K562 (cell line): ENCODE measurements at regions not wholly inside any gene's neighbourhood (a gene's known extent, or its start where the extent isn't known, plus 50 kb on each side); places are given as distances from the start of the nearest gene placed in this dataset.

Experiments used
- ATAC-seq: fragments of 200-7000 bp; cut with Tn5 transposase; 3 replicates; pipeline ENCODE4 v1.9.1; 2020; ENCODE audit warnings: moderate library complexity
- BruUV-seq: library from RNA; stranded (reverse); fragments of 400-500 nt; replicated peaks from 2 replicates; lab custom pipeline; 2021; lab: Mats Ljungman, UMichigan
- CTCF ChIA-PET: fragments of 300-600 bp; formaldehyde crosslinking; extraction: SDS; loops from one replicate; lab custom pipeline; 2021; ENCODE audit warnings: low intra/inter-chr PET ratio; lab: Yijun Ruan, JAX
- POLR2A ChIA-PET: fragments of 300-600, 350-650 bp; sonication (Branson Sonifier 250); formaldehyde crosslinking; extraction: SDS; loops from one replicate; lab custom pipeline; 2021; ENCODE audit warnings: antibody characterized with exemption, inconsistent platforms; lab: Yijun Ruan, JAX
- DNase-seq, 4 experiments: peaks; one replicate each; pipeline versions ENCODE4 v3.0.0 to v3.0.0-alpha.2; 2011 to 2018; ENCODE audit warnings: low spot score in 3 of 4, mixed read lengths in 3 of 4; ENCODE audit errors: extremely low read depth in 1 of 4
- FAIRE-seq: peaks from 2 replicates; lab custom pipeline; 2011; peaks lifted over from hg19 to GRCh38; lab: Jason Lieb, UNC
- H2AFZ ChIP-seq: 2 replicates; pipeline ENCODE4 v1.6.0; 2011; ENCODE audit warnings: low read depth, low read length, control low read depth, inconsistent platforms
- H3K27ac ChIP-seq: fragments of 200-600 bp; 3 replicates; pipeline ENCODE4 v1.8.0; 2011; ENCODE audit warnings: low read depth, mild to moderate bottlenecking, control low read depth, inconsistent platforms, low read length, moderate library complexity, mixed read lengths; ENCODE audit errors: extremely low read depth
- H3K27me3 ChIP-seq, 2 experiments: fragments of 300-600 bp in 1 of 2; 2 replicates in 1 of 2; 3 replicates in 1 of 2; pipeline versions ENCODE4 v1.6.0 to v1.8.0; 2011; ENCODE audit warnings: inconsistent platforms in 2 of 2, low read length in 2 of 2, mild to moderate bottlenecking in 1 of 2, mixed read lengths in 1 of 2, moderate library complexity in 1 of 2; ENCODE audit not compliant: control insufficient read depth in 2 of 2, insufficient read depth in 2 of 2
- H3K36me3 ChIP-seq: fragments of 300-600 bp; 3 replicates; pipeline ENCODE4 v1.8.0; 2011; ENCODE audit warnings: mild to moderate bottlenecking, low read length, inconsistent platforms; ENCODE audit not compliant: control insufficient read depth, insufficient read depth
- H3K4me1 ChIP-seq, 2 experiments: fragments of 200-600 bp in 1 of 2; replicated peaks in 1 of 2; 2 replicates in 1 of 2; 3 replicates in 1 of 2; pipeline versions ENCODE4 v1.5.1 to v1.8.0; 2011; ENCODE audit warnings: inconsistent platforms in 2 of 2, low read length in 2 of 2, mild to moderate bottlenecking in 1 of 2, mixed read lengths in 1 of 2, moderate library complexity in 1 of 2; ENCODE audit not compliant: control insufficient read depth in 2 of 2, insufficient read depth in 2 of 2
- H3K4me2 ChIP-seq: 2 replicates; pipeline ENCODE4 v1.6.1; 2011; ENCODE audit warnings: low read length, control low read depth, inconsistent platforms, mixed read lengths; ENCODE audit not compliant: insufficient read depth
- H3K4me3 ChIP-seq: fragments of 200-600 bp; sonication (generic), shearing (Covaris generic); 2 replicates; pipeline ENCODE4 v1.5.1; 2016; ENCODE audit warnings: control low read depth, inconsistent platforms
- H3K79me2 ChIP-seq: fragments of 200-600 bp; 3 replicates; pipeline ENCODE4 v1.8.0; 2011; ENCODE audit warnings: low read length, inconsistent platforms; ENCODE audit not compliant: control insufficient read depth, insufficient read depth
- H3K9ac ChIP-seq, 2 experiments: 2 replicates each; pipeline versions ENCODE4 v1.6.0 to v1.6.1; 2011; ENCODE audit warnings: low read depth in 2 of 2, low read length in 2 of 2, control low read depth in 1 of 2, inconsistent platforms in 1 of 2, mild to moderate bottlenecking in 1 of 2, mixed read lengths in 1 of 2; ENCODE audit not compliant: insufficient read depth in 1 of 2
- H3K9me1 ChIP-seq: one replicate; pipeline ENCODE4 v1.6.0; 2011; ENCODE audit warnings: inconsistent platforms, mild to moderate bottlenecking, low read length, moderate library complexity; ENCODE audit not compliant: control insufficient read depth, insufficient read depth
- H3K9me3 ChIP-seq: replicated peaks from 2 replicates; pipeline ENCODE4 v1.5.1; 2011; ENCODE audit warnings: low read depth, low read length, inconsistent platforms; ENCODE audit not compliant: control insufficient read depth, insufficient read depth
- H4K20me1 ChIP-seq: replicated peaks from 2 replicates; pipeline ENCODE4 v1.6.1; 2011; ENCODE audit warnings: low read length, inconsistent platforms, mixed read lengths; ENCODE audit not compliant: control insufficient read depth, insufficient read depth
- BMI1 ChIP-seq: fragments of 150-350 bp; IDR thresholded peaks from 2 replicates; pipeline ENCODE4 v1.6.1; 2014; ENCODE audit warnings: low read length
- EHMT2 ChIP-seq: fragments of 450-650 bp; IDR thresholded peaks from 2 replicates; pipeline ENCODE4 v1.6.1; 2018; ENCODE audit warnings: antibody characterized with exemption
- ETS2 ChIP-seq: IDR thresholded peaks from 2 replicates; pipeline ENCODE4 v1.6.1; 2016; ENCODE audit warnings: borderline replicate concordance, missing genetic modification characterization, mild to moderate bottlenecking, moderate library complexity, missing compliant biosample characterization; ENCODE audit not compliant: poor library complexity, severe bottlenecking
- FOXJ2 ChIP-seq: fragments of 200-800 bp; sonication (Bioruptor generic); IDR thresholded peaks from 2 replicates; pipeline ENCODE4 v1.6.1; 2016; ENCODE audit warnings: missing genetic modification characterization, missing compliant biosample characterization
- HMGN3 ChIP-seq: IDR thresholded peaks from 2 replicates; pipeline ENCODE4 v1.6.1; 2011; ENCODE audit warnings: borderline replicate concordance, low read depth, mild to moderate bottlenecking, mixed read lengths, low read length; ENCODE audit not compliant: insufficient read length; ENCODE audit errors: extremely low read depth
- LEF1 ChIP-seq: fragments of 450-650 bp; IDR thresholded peaks from 2 replicates; pipeline ENCODE4 v1.6.1; 2016; ENCODE audit warnings: mild to moderate bottlenecking
- NFE2 ChIP-seq: IDR thresholded peaks from 2 replicates; pipeline ENCODE4 v1.6.1; 2014; ENCODE audit warnings: antibody characterized with exemption, low read depth
- ZNF121 ChIP-seq: sonication (generic); formaldehyde crosslinking; conservative IDR thresholded peaks from 2 replicates; pipeline ENCODE4 v1.8.0; 2022; ENCODE audit warnings: missing genetic modification reagents
- ZNF717 ChIP-seq: fragments of 250-450 bp; sonication (Bioruptor Pico); IDR thresholded peaks from 2 replicates; pipeline ENCODE4 v1.5.0; 2021
- ZZZ3 ChIP-seq: fragments of 450-650 bp; IDR thresholded peaks from 2 replicates; pipeline ENCODE4 v1.6.1; 2016; ENCODE audit warnings: antibody characterized with exemption, mild to moderate bottlenecking, moderate library complexity
- WGBS: fragments of 100-300 bp; shearing (Covaris generic); methylation state at CpG from one replicate; pipeline ENCODE4 v1.1.6; 2016; ENCODE audit warnings: low coverage, mixed read lengths; ENCODE audit not compliant: insufficient coverage; ENCODE audit errors: missing lambda C conversion rate; 5-methylcytosine and 5-hydroxymethylcytosine counted together
- in situ Hi-C: fragments of 300-500 bp; cut with MboI; formaldehyde crosslinking; loops from 4 replicates; pipeline ENCODE4 v1.15.0; 2018; ENCODE audit warnings: inconsistent platforms, mixed read lengths
- intact Hi-C: fragments of 100-400 bp; cut with micrococcal nuclease; formaldehyde crosslinking; loops from 2 replicates; pipeline ENCODE4 v1.14.2; 2022
- TF ChIP-seq, protein P1 (sequence below), 2 experiments: IDR thresholded peaks; 2 replicates each; pipeline ENCODE4 v1.6.1; 2012; ENCODE audit warnings: improper control_type of control experiment in 2 of 2, low read depth in 2 of 2, low read length in 2 of 2, borderline replicate concordance in 1 of 2
- TF ChIP-seq, protein P2 (sequence below): fragments of 250-450 bp; sonication (Bioruptor Pico); IDR thresholded peaks from 2 replicates; pipeline ENCODE4 v1.5.0; 2021
- TF ChIP-seq, protein P3 (sequence below): fragments of 250-450 bp; sonication (Bioruptor Pico); IDR thresholded peaks from 2 replicates; pipeline ENCODE4 v1.8.0; 2022; ENCODE audit warnings: moderate library complexity, mild to moderate bottlenecking, inconsistent platforms
- TF ChIP-seq, protein P4 (sequence below): fragments of 250-450 bp; sonication (Bioruptor Pico); IDR thresholded peaks from 2 replicates; pipeline ENCODE4 v1.6.1; 2021; ENCODE audit warnings: mild to moderate bottlenecking
- TF ChIP-seq, protein P5 (sequence below): fragments of 450-650 bp; formaldehyde crosslinking; IDR thresholded peaks from 2 replicates; pipeline ENCODE4 v1.4.0; 2022; ENCODE audit warnings: missing genetic modification characterization

DNA sequence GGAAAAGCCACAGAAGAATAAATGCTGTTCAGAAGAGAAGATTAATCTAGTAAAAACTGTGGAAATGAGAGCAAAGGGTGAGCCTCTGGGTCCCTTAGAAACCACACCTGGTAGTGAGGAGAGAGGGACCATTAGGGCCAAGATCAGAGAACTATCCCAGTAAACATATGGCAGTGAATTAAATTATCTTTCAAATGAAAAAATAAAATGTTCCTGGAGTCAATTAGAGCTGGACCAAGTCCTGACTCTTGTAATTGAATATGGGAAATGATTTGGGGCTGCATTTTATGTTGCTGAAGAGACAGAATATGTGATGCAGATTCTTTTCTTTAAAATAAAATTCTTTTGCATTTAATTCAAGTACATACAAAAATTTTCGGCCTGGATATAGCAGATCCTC is 62.2 kb upstream of the PAX3 start (continued):
- TF ChIP-seq FOXJ2 (tag) (no peak), ETS2 (tag) (no peak)
- TF ChIP-seq, protein P1, sequence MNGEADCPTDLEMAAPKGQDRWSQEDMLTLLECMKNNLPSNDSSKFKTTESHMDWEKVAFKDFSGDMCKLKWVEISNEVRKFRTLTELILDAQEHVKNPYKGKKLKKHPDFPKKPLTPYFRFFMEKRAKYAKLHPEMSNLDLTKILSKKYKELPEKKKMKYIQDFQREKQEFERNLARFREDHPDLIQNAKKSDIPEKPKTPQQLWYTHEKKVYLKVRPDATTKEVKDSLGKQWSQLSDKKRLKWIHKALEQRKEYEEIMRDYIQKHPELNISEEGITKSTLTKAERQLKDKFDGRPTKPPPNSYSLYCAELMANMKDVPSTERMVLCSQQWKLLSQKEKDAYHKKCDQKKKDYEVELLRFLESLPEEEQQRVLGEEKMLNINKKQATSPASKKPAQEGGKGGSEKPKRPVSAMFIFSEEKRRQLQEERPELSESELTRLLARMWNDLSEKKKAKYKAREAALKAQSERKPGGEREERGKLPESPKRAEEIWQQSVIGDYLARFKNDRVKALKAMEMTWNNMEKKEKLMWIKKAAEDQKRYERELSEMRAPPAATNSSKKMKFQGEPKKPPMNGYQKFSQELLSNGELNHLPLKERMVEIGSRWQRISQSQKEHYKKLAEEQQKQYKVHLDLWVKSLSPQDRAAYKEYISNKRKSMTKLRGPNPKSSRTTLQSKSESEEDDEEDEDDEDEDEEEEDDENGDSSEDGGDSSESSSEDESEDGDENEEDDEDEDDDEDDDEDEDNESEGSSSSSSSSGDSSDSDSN (IDR thresholded peaks at IDR 0.05; ENCODE audit: borderline replicate concordance in 1 of 2, low read depth in 2 of 2, low read length in 2 of 2): no peak
- TF ChIP-seq, protein P2, sequence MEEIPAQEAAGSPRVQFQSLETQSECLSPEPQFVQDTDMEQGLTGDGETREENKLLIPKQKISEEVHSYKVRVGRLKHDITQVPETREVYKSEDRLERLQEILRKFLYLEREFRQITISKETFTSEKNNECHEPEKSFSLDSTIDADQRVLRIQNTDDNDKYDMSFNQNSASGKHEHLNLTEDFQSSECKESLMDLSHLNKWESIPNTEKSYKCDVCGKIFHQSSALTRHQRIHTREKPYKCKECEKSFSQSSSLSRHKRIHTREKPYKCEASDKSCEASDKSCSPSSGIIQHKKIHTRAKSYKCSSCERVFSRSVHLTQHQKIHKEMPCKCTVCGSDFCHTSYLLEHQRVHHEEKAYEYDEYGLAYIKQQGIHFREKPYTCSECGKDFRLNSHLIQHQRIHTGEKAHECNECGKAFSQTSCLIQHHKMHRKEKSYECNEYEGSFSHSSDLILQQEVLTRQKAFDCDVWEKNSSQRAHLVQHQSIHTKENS: no peak

DNA sequence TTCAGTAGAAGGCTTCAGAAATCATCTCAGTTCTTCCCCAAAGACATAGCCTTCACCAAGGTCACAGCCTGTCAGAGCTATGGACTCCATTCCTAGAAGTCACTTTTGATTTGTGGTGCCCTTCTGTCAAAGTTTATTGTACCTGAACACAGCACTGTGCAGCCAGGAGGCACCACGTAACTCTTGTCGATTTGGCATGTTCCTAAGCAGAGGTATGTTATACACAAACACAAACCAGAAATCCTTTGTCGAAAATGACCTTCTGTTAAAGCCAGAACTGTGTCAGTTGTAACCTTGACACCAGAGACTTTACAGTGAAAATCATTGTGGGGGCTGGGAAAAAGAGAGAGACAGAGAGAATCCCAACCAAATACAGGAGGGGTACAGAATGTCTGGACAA is 62.6 kb upstream of the SGPP2 start:
- no peaks in the 10 kb centered on the region for H3K4me1 ChIP-seq
- FAIRE-seq: no peak
- no peaks in the 10 kb centered on the region for H3K79me2 ChIP-seq
- no peaks in the 10 kb centered on the region for H4K20me1 ChIP-seq
- no peaks in the 10 kb centered on the region for H3K9me1 ChIP-seq
- no peaks in the 10 kb centered on the region for H3K9me3 ChIP-seq
- BruUV-seq: no TSS peak
- H3K27ac ChIP-seq: no peak overlapping the region
- no peak overlapping the region for H3K9ac ChIP-seq
- CTCF ChIA-PET: no interaction called here
- H3K27me3 ChIP-seq: no peaks in the 10 kb centered on the region
- no peak overlapping the region for H3K4me2 ChIP-seq
- in situ Hi-C loops: no loop called here
- intact Hi-C loops: no loop called here
- POLR2A ChIA-PET: no interaction called here
- no peak overlapping the region for H3K4me3 ChIP-seq
- DNase-seq: no peak
- H2AFZ ChIP-seq: no peak overlapping the region
- no peaks in the 10 kb centered on the region for H3K36me3 ChIP-seq
- ATAC-seq: no peak
- WGBS: 0% methylated on average over 3 of the region's 3 CpGs
- TF ChIP-seq, protein P3, sequence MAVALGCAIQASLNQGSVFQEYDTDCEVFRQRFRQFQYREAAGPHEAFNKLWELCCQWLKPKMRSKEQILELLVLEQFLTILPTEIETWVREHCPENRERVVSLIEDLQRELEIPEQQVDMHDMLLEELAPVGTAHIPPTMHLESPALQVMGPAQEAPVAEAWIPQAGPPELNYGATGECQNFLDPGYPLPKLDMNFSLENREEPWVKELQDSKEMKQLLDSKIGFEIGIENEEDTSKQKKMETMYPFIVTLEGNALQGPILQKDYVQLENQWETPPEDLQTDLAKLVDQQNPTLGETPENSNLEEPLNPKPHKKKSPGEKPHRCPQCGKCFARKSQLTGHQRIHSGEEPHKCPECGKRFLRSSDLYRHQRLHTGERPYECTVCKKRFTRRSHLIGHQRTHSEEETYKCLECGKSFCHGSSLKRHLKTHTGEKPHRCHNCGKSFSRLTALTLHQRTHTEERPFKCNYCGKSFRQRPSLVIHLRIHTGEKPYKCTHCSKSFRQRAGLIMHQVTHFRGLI (CRISPR knock-in tag): no peak
- TF ChIP-seq NFE2 (no peak), ZZZ3 (no peak), ZNF121 (CRISPR knock-in tag) (no peak), LEF1 (no peak), EHMT2 (no peak), ZNF717 (CRISPR knock-in tag) (no peak), BMI1 (no peak), HMGN3 (no peak)
- TF ChIP-seq, protein P4, sequence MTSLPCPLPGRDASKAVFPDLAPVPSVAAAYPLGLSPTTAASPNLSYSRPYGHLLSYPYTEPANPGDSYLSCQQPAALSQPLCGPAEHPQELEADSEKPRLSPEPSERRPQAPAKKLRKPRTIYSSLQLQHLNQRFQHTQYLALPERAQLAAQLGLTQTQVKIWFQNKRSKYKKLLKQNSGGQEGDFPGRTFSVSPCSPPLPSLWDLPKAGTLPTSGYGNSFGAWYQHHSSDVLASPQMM: no peak
- TF ChIP-seq, protein P5, sequence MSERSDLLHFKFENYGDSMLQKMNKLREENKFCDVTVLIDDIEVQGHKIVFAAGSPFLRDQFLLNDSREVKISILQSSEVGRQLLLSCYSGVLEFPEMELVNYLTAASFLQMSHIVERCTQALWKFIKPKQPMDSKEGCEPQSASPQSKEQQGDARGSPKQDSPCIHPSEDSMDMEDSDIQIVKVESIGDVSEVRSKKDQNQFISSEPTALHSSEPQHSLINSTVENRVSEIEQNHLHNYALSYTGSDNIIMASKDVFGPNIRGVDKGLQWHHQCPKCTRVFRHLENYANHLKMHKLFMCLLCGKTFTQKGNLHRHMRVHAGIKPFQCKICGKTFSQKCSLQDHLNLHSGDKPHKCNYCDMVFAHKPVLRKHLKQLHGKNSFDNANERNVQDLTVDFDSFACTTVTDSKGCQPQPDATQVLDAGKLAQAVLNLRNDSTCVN (CRISPR knock-in tag): no peak
